ENCODE measurements at regions not wholly inside any gene's neighbourhood (a gene's known extent, or its start where the extent isn't known, plus 50 kb on each side); places are given as distances from the start of the nearest gene placed in this dataset.

GRCh38 chr9:100679834-100680233, 102.0 kb downstream of the CAVIN4 start:
- TF ChIP-seq E2F4 (IDR thresholded peaks at IDR 0.05; ENCODE audit: low read depth, low read length) = no peak
- TF ChIP-seq NFYB (IDR thresholded peaks at IDR 0.05; ENCODE audit: insufficient read depth, low read depth, low read length) = no peak
- no peak for TF ChIP-seq ZNF592 (IDR thresholded peaks at IDR 0.05)
- no peak for TF ChIP-seq MTA3 (IDR thresholded peaks at IDR 0.05; ENCODE audit: borderline replicate concordance, low read length)
- no peak for TF ChIP-seq IKZF2 (IDR thresholded peaks at IDR 0.05)
- TF ChIP-seq YY1 (IDR thresholded peaks at IDR 0.05; ENCODE audit: low read depth, low read length) = no peak
- TF ChIP-seq NBN (IDR thresholded peaks at IDR 0.05) = no peak
- TF ChIP-seq BCL3 (IDR thresholded peaks at IDR 0.05; ENCODE audit: borderline replicate concordance, insufficient read depth, low read depth, low read length, poor library complexity, severe bottlenecking) = no peak
- no peak for TF ChIP-seq STAT3 (IDR thresholded peaks at IDR 0.05; ENCODE audit: low read depth, low read length)
- no peak for TF ChIP-seq CBX3 (IDR thresholded peaks at IDR 0.05; ENCODE audit: borderline replicate concordance, low read depth)
- TF ChIP-seq MYC (IDR thresholded peaks at IDR 0.05; ENCODE audit: insufficient read depth, insufficient read length, insufficient replicate concordance, low read length, severe bottlenecking) = no peak
- TF ChIP-seq POU2F2 (IDR thresholded peaks at IDR 0.05; ENCODE audit: borderline replicate concordance, low read depth, low read length) = no peak
- no peak for TF ChIP-seq YBX1 (IDR thresholded peaks at IDR 0.05)
- TF ChIP-seq POLR2AphosphoS2 (IDR thresholded peaks at IDR 0.05; ENCODE audit: low read depth, low read length) = no peak
- DNase-seq (ENCODE audit: low read depth, low spot score) = no peak
- ChIA-PET RAD21 (ENCODE audit: unreplicated experiment) (interaction anchor here (0.8 kb wide), 1 partner anchor 10 kb away, joined by 3 read pairs; no protein-coding TSS in a partner anchor), CTCF (interaction anchor here (1.0 to 1.7 kb wide), 2 partner anchors 21 to 78 kb away, joined by 3 to 4 read pairs; no protein-coding TSS in a partner anchor), SMC1A (ENCODE audit: uncharacterized antibody, unreplicated experiment) (interaction anchor here (1.2 kb wide), 1 partner anchor 79 kb away, joined by 5 read pairs; no protein-coding TSS in a partner anchor), POLR2A (no interaction called here)
- Histone ChIP-seq H3K9ac (ENCODE audit: control insufficient read depth, insufficient read depth, low read length) (no peak overlapping the region), H3K27ac (ENCODE audit: control insufficient read depth, insufficient read depth) (no peak overlapping the region), H3K9me3 (replicated peaks; ENCODE audit: control insufficient read depth, insufficient read depth, low read length) (no peaks in the 10 kb centered on the region), H3K4me1 (ENCODE audit: control insufficient read depth, insufficient read depth, low read length) (no peaks in the 10 kb centered on the region), H2AFZ (ENCODE audit: control insufficient read depth, low read depth, low read length) (no peak overlapping the region), H3K36me3 (ENCODE audit: control insufficient read depth in 2 of 2, insufficient read depth in 2 of 2, low read length in 1 of 2) (no peaks in the 10 kb centered on the region), H4K20me1 (ENCODE audit: control insufficient read depth, insufficient read depth) (no peaks in the 10 kb centered on the region), H3K27me3 (replicated peaks in 1 of 2; ENCODE audit: control insufficient read depth in 2 of 2, insufficient read depth in 2 of 2, low read length in 1 of 2) (no peaks in the 10 kb centered on the region), H3K4me3 (no peak overlapping the region), H3K79me2 (ENCODE audit: control insufficient read depth, insufficient read depth, low read length) (no peaks in the 10 kb centered on the region), H3K4me2 (ENCODE audit: control insufficient read depth, insufficient read depth) (no peak overlapping the region)
- in situ Hi-C loops (cut with MboI) = no loop called here
- BruUV-seq (replicated peaks) = no TSS peak
- FAIRE-seq = no peak
- intact Hi-C loops (cut with micrococcal nuclease; ENCODE audit: unreplicated experiment) = loop anchor here (5.0 kb wide), 1 partner anchor 53 kb away; no protein-coding TSS in a partner anchor
- no peak for ATAC-seq
- 15% methylated on average over 2 of the region's 2 CpGs for WGBS (ENCODE audit: insufficient coverage, insufficient replicate concordance, low lambda C conversion rate, missing lambda C conversion rate)
